ENCODE measurements at regions not wholly inside any gene's neighbourhood (a gene's known extent, or its start where the extent isn't known, plus 50 kb on each side); places are given as distances from the start of the nearest gene placed in this dataset.
"Not testable (repeated sequence)": the region's sequence is repeated elsewhere in the genome, so short reads cannot be mapped to it uniquely, and the experiment has no call there.

DNA sequence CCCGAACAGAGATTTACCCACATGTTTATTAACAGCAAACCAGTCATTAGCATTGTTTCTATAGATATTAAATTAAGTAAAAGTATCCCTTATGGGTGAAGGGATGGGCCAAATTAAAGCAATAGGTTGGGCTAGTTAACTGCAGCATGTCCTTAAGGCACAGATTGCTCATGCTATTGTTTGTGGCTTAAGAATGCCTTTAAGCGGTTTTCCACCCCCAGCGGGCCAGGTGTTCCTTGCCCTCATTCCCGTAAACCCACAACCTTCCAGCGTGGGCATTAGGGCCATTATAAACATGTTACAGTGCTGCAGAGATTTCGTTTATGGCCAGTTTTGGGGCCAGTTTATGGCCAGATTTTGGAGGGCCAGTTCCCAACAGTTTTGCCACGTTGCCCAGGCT, 245.3 kb upstream of the PROK2 start:
- H3K27me3 ChIP-seq (ENCODE audit: control insufficient read depth in 2 of 2, insufficient read depth in 1 of 2, low read length in 1 of 2); H3K36me3 ChIP-seq (ENCODE audit: control insufficient read depth in 2 of 2, insufficient read depth in 2 of 2, low read length in 1 of 2); H3K27ac ChIP-seq (ENCODE audit: low read depth in 1 of 2, low read length in 1 of 2); H3K4me1 ChIP-seq (ENCODE audit: control insufficient read depth in 2 of 2, insufficient read depth in 2 of 2, low read length in 2 of 2); H3K4me3 ChIP-seq (ENCODE audit: low read length in 2 of 2); H3K9me3 ChIP-seq (ENCODE audit: control insufficient read depth in 2 of 2, insufficient read depth in 1 of 2, low read length in 1 of 2); DNase-seq (ENCODE audit: low read depth in 6 of 9, low spot score in 9 of 9): not testable (repeated sequence)
- 97% methylated on average over 7 of the region's 7 CpGs for WGBS

DNA sequence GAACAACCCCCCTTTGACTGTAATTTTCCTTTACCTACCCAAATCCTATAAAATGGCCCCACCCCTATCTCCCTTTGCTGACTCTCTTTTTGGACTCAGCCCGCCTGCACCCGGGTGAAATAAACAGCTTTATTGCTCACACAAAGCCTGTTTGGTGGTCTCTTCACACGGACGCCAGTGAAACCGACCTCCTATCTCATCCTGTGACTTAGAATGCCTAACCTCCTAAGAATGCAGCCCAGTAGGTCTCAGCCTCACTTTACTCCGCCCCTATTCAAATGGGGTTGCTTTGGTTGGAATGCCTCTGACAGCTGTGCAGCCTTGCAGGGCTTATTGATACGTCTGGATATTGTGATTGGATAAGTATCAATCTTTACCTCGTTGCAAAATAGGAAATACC, 243.8 kb upstream of the PROK2 start:
- not testable (repeated sequence) for H3K4me3 ChIP-seq (ENCODE audit: low read length in 2 of 2); H3K27ac ChIP-seq (ENCODE audit: low read depth in 1 of 2, low read length in 1 of 2); H3K36me3 ChIP-seq (ENCODE audit: control insufficient read depth in 2 of 2, insufficient read depth in 2 of 2, low read length in 1 of 2); H3K27me3 ChIP-seq (ENCODE audit: control insufficient read depth in 2 of 2, insufficient read depth in 1 of 2, low read length in 1 of 2); DNase-seq (ENCODE audit: low read depth in 6 of 9, low spot score in 9 of 9); H3K9me3 ChIP-seq (ENCODE audit: control insufficient read depth in 2 of 2, insufficient read depth in 1 of 2, low read length in 1 of 2); H3K4me1 ChIP-seq (ENCODE audit: control insufficient read depth in 2 of 2, insufficient read depth in 2 of 2, low read length in 2 of 2)
- WGBS, result 89% methylated on average over 8 of the region's 8 CpGs

- H3K4me3 ChIP-seq (ENCODE audit: low read length in 2 of 2); H3K27me3 ChIP-seq (ENCODE audit: control insufficient read depth in 2 of 2, insufficient read depth in 1 of 2, low read length in 1 of 2); H3K4me1 ChIP-seq (ENCODE audit: control insufficient read depth in 2 of 2, insufficient read depth in 2 of 2, low read length in 2 of 2); H3K9me3 ChIP-seq (ENCODE audit: control insufficient read depth in 2 of 2, insufficient read depth in 1 of 2, low read length in 1 of 2); H3K27ac ChIP-seq (ENCODE audit: low read depth in 1 of 2, low read length in 1 of 2); H3K36me3 ChIP-seq (ENCODE audit: control insufficient read depth in 2 of 2, insufficient read depth in 2 of 2, low read length in 1 of 2); DNase-seq (ENCODE audit: low read depth in 6 of 9, low spot score in 9 of 9): not testable (repeated sequence)
- 98% methylated on average over 7 of the region's 8 CpGs for WGBS
These were observed 243.4 kb upstream of the PROK2 start for GRCh38 chr3:72028307-72028706.

GRCh38 chr3:72027728-72028127, 242.8 kb upstream of the PROK2 start:
- not testable (repeated sequence) for H3K27me3 ChIP-seq (ENCODE audit: control insufficient read depth in 2 of 2, insufficient read depth in 1 of 2, low read length in 1 of 2); H3K4me3 ChIP-seq (ENCODE audit: low read length in 2 of 2); H3K4me1 ChIP-seq (ENCODE audit: control insufficient read depth in 2 of 2, insufficient read depth in 2 of 2, low read length in 2 of 2); DNase-seq (ENCODE audit: low read depth in 6 of 9, low spot score in 9 of 9); H3K27ac ChIP-seq (ENCODE audit: low read depth in 1 of 2, low read length in 1 of 2); H3K9me3 ChIP-seq (ENCODE audit: control insufficient read depth in 2 of 2, insufficient read depth in 1 of 2, low read length in 1 of 2); H3K36me3 ChIP-seq (ENCODE audit: control insufficient read depth in 2 of 2, insufficient read depth in 2 of 2, low read length in 1 of 2)
- WGBS, result 100% methylated on average over 1 of the region's 2 CpGs

- Histone ChIP-seq H3K9me3 (ENCODE audit: control insufficient read depth in 2 of 2, insufficient read depth in 1 of 2, low read length in 1 of 2) (no peaks in the 10 kb centered on the region), H3K27me3 (ENCODE audit: control insufficient read depth in 2 of 2, insufficient read depth in 1 of 2, low read length in 1 of 2) (no peaks in the 10 kb centered on the region), H3K4me1 (ENCODE audit: control insufficient read depth in 2 of 2, insufficient read depth in 2 of 2, low read length in 2 of 2) (no peaks in the 10 kb centered on the region), H3K27ac (ENCODE audit: low read depth in 1 of 2, low read length in 1 of 2) (no peak overlapping the region), H3K36me3 (ENCODE audit: control insufficient read depth in 2 of 2, insufficient read depth in 2 of 2, low read length in 1 of 2) (no peaks in the 10 kb centered on the region), H3K4me3 (ENCODE audit: low read length in 2 of 2) (no peak overlapping the region)
- no peak for DNase-seq (ENCODE audit: low read depth in 6 of 9, low spot score in 9 of 9)
- 97% methylated on average over 5 of the region's 5 CpGs for WGBS
These were observed 237.1 kb upstream of the PROK2 start for GRCh38 chr3:72022027-72022426.

- no peaks in the 10 kb centered on the region for H3K9me3 ChIP-seq (ENCODE audit: control insufficient read depth in 2 of 2, insufficient read depth in 1 of 2, low read length in 1 of 2)
- H3K27ac ChIP-seq (ENCODE audit: low read depth in 1 of 2, low read length in 1 of 2), result no peak overlapping the region
- no peaks in the 10 kb centered on the region for H3K4me1 ChIP-seq (ENCODE audit: control insufficient read depth in 2 of 2, insufficient read depth in 2 of 2, low read length in 2 of 2)
- H3K36me3 ChIP-seq (ENCODE audit: control insufficient read depth in 2 of 2, insufficient read depth in 2 of 2, low read length in 1 of 2), result no peaks in the 10 kb centered on the region
- no peak overlapping the region for H3K4me3 ChIP-seq (ENCODE audit: low read length in 2 of 2)
- DNase-seq (ENCODE audit: low read depth in 6 of 9, low spot score in 9 of 9), result no peak
- WGBS, result 99% methylated on average over 1 of the region's 1 CpG
- no peaks in the 10 kb centered on the region for H3K27me3 ChIP-seq (ENCODE audit: control insufficient read depth in 2 of 2, insufficient read depth in 1 of 2, low read length in 1 of 2)
These were observed 236.6 kb upstream of the PROK2 start for GRCh38 chr3:72021531-72021930.

DNA sequence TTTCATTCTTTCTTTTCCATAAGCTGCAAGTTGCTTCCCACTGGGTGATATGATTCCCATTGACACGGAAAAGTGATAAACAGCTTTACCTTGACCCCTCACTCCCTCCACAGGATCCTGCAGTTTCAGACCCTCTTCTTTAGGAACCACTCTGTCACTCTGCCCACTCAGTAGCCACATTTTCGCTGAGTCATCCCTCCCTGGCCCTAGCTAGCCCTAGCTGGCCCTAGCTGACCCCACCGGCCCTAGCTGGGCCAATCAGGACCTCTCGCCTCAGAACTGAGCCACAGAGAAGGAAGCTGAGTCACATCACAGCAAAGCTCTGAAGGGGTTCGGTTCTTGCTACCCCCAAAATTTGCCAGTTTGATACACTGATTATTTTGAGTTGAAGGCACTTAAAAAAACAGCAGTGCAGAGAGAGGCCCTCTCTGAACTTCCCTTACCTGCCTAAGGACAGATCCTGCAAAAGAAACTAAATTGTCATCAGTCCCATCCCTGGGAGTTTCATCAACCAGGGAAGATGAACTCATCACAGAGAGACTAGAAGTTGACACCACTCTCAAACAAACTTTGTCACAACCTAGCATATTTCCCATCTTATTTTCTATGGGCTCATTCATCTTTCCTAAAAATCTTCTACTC, 233.5 kb upstream of the PROK2 start:
- no peak overlapping the region for H3K27ac ChIP-seq (ENCODE audit: low read depth in 1 of 2, low read length in 1 of 2)
- WGBS, result 98% methylated on average over 5 of the region's 5 CpGs
- H3K9me3 ChIP-seq (ENCODE audit: control insufficient read depth in 2 of 2, insufficient read depth in 1 of 2, low read length in 1 of 2), result no peaks in the 10 kb centered on the region

GRCh38 chr3:72017935-72018334, 233.0 kb upstream of the PROK2 start:
- H3K36me3 ChIP-seq (ENCODE audit: control insufficient read depth in 2 of 2, insufficient read depth in 2 of 2, low read length in 1 of 2), result no peaks in the 10 kb centered on the region

More for the DNA sequence above, 233.5 kb upstream of the PROK2 start:
- no peaks in the 10 kb centered on the region for H3K4me1 ChIP-seq (ENCODE audit: control insufficient read depth in 2 of 2, insufficient read depth in 2 of 2, low read length in 2 of 2)
- no peaks in the 10 kb centered on the region for H3K27me3 ChIP-seq (ENCODE audit: control insufficient read depth in 2 of 2, insufficient read depth in 1 of 2, low read length in 1 of 2)
- no peak for DNase-seq (ENCODE audit: low read depth in 6 of 9, low spot score in 9 of 9)
- no peak overlapping the region for H3K4me3 ChIP-seq (ENCODE audit: low read length in 2 of 2)
- H3K36me3 ChIP-seq (ENCODE audit: control insufficient read depth in 2 of 2, insufficient read depth in 2 of 2, low read length in 1 of 2), result no peaks in the 10 kb centered on the region

DNA sequence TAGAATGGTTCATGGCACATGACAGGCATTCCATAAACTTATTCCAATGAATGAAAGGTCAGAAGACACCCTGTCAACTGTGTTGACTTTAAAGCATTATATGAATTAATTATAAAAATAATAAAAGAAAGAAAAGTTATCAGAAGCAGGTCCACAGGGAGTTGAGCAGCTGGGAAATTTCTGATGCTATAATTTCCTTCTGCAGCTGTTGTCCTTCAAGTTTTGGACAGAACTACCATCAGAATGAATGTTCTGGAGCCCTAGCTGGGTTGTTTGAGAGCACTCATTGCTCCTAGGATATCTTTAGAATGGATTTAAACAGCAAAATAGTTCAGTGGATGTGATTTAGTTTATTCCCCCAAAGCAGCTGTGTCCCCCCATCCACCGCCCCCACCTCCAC, 232.4 kb upstream of the PROK2 start:
- Histone ChIP-seq H3K27ac (ENCODE audit: low read depth in 1 of 2, low read length in 1 of 2) (no peak overlapping the region), H3K9me3 (ENCODE audit: control insufficient read depth in 2 of 2, insufficient read depth in 1 of 2, low read length in 1 of 2) (no peaks in the 10 kb centered on the region), H3K4me3 (ENCODE audit: low read length in 2 of 2) (no peak overlapping the region), H3K27me3 (ENCODE audit: control insufficient read depth in 2 of 2, insufficient read depth in 1 of 2, low read length in 1 of 2) (no peaks in the 10 kb centered on the region), H3K36me3 (ENCODE audit: control insufficient read depth in 2 of 2, insufficient read depth in 2 of 2, low read length in 1 of 2) (no peaks in the 10 kb centered on the region), H3K4me1 (ENCODE audit: control insufficient read depth in 2 of 2, insufficient read depth in 2 of 2, low read length in 2 of 2) (no peaks in the 10 kb centered on the region)
- WGBS, result 100% methylated on average over 1 of the region's 1 CpG
- DNase-seq (ENCODE audit: low read depth in 6 of 9, low spot score in 9 of 9), result no peak

More at GRCh38 chr3:72017935-72018334, 233.0 kb upstream of the PROK2 start:
- 93% methylated on average over 1 of the region's 1 CpG for WGBS
- Histone ChIP-seq H3K27me3 (ENCODE audit: control insufficient read depth in 2 of 2, insufficient read depth in 1 of 2, low read length in 1 of 2) (no peaks in the 10 kb centered on the region), H3K4me3 (ENCODE audit: low read length in 2 of 2) (no peak overlapping the region), H3K9me3 (ENCODE audit: control insufficient read depth in 2 of 2, insufficient read depth in 1 of 2, low read length in 1 of 2) (no peaks in the 10 kb centered on the region), H3K4me1 (ENCODE audit: control insufficient read depth in 2 of 2, insufficient read depth in 2 of 2, low read length in 2 of 2) (no peaks in the 10 kb centered on the region), H3K27ac (ENCODE audit: low read depth in 1 of 2, low read length in 1 of 2) (no peak overlapping the region)
- DNase-seq (ENCODE audit: low read depth in 6 of 9, low spot score in 9 of 9), result no peak

- no peaks in the 10 kb centered on the region for H3K9me3 ChIP-seq (ENCODE audit: control insufficient read depth in 2 of 2, insufficient read depth in 1 of 2, low read length in 1 of 2)
- H3K4me1 ChIP-seq (ENCODE audit: control insufficient read depth in 2 of 2, insufficient read depth in 2 of 2, low read length in 2 of 2), result no peaks in the 10 kb centered on the region
- no peak overlapping the region for H3K27ac ChIP-seq (ENCODE audit: low read depth in 1 of 2, low read length in 1 of 2)
- H3K27me3 ChIP-seq (ENCODE audit: control insufficient read depth in 2 of 2, insufficient read depth in 1 of 2, low read length in 1 of 2), result no peaks in the 10 kb centered on the region
- no peak overlapping the region for H3K4me3 ChIP-seq (ENCODE audit: low read length in 2 of 2)
- no peaks in the 10 kb centered on the region for H3K36me3 ChIP-seq (ENCODE audit: control insufficient read depth in 2 of 2, insufficient read depth in 2 of 2, low read length in 1 of 2)
- no peak for DNase-seq (ENCODE audit: low read depth in 6 of 9, low spot score in 9 of 9)
- 95% methylated on average over 6 of the region's 6 CpGs for WGBS
These were observed 230.5 kb upstream of the PROK2 start for GRCh38 chr3:72015463-72015862.

Data from thymus (tissue), 11 donors.